ENCODE measurements at regions not wholly inside any gene's neighbourhood (a gene's known extent, or its start where the extent isn't known, plus 50 kb on each side); places are given as distances from the start of the nearest gene placed in this dataset.

GRCh38 chr4:174084542-174084941, 198.9 kb downstream of the FBXO8 start:
- Histone ChIP-seq H4K20me1 (ENCODE audit: insufficient read depth) (no peaks in the 10 kb centered on the region), H3K9me2 (ENCODE audit: insufficient read depth) (no peaks in the 10 kb centered on the region), H2AFZ (ENCODE audit: low read depth, low read length, poor library complexity, severe bottlenecking) (no peak overlapping the region), H3K27me3 (ENCODE audit: insufficient read depth, low read length) (peaks cover 10% of the 10 kb centered on the region; the same call in 1 of the 2 replicates), H3K4me1 (ENCODE audit: control insufficient read depth in 1 of 2, insufficient read depth in 2 of 2, low read length in 2 of 2) (no peaks in the 10 kb centered on the region), H3K4me2 (ENCODE audit: low read length) (no peak overlapping the region), H3K9me3 (ENCODE audit: control insufficient read depth in 1 of 2, insufficient read depth in 1 of 2, low read depth in 1 of 2, low read length in 2 of 2) (no peaks in the 10 kb centered on the region), H3K36me3 (ENCODE audit: control insufficient read depth in 1 of 2, insufficient read depth in 2 of 2, low read length in 2 of 2) (no peaks in the 10 kb centered on the region), H3K9ac (ENCODE audit: low read length) (no peak overlapping the region), H3K27ac (ENCODE audit: low read depth, low read length) (no peak overlapping the region), H3K4me3 (replicated peaks in 1 of 2; ENCODE audit: low read depth in 1 of 2, low read length in 2 of 2) (no peak overlapping the region), H3K79me2 (ENCODE audit: insufficient read depth, low read length) (no peaks in the 10 kb centered on the region)
- no peak for TF ChIP-seq CEBPB (IDR thresholded peaks at IDR 0.05; ENCODE audit: low read depth)
- TF ChIP-seq, protein P1, sequence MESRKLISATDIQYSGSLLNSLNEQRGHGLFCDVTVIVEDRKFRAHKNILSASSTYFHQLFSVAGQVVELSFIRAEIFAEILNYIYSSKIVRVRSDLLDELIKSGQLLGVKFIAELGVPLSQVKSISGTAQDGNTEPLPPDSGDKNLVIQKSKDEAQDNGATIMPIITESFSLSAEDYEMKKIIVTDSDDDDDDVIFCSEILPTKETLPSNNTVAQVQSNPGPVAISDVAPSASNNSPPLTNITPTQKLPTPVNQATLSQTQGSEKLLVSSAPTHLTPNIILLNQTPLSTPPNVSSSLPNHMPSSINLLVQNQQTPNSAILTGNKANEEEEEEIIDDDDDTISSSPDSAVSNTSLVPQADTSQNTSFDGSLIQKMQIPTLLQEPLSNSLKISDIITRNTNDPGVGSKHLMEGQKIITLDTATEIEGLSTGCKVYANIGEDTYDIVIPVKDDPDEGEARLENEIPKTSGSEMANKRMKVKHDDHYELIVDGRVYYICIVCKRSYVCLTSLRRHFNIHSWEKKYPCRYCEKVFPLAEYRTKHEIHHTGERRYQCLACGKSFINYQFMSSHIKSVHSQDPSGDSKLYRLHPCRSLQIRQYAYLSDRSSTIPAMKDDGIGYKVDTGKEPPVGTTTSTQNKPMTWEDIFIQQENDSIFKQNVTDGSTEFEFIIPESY (IDR thresholded peaks at IDR 0.05; ENCODE audit: extremely low read depth, insufficient replicate concordance, low read length) = no peak
- no peak for TF ChIP-seq RAD21 (IDR thresholded peaks at IDR 0.05; ENCODE audit: low read depth)
- no peak for TF ChIP-seq EGR1 (IDR thresholded peaks at IDR 0.05; ENCODE audit: low read depth)
- TF ChIP-seq ZNF274 (IDR thresholded peaks at IDR 0.05; ENCODE audit: low read depth, low read length) = no peak
- no peak for TF ChIP-seq FOSL1 (IDR thresholded peaks at IDR 0.05; ENCODE audit: low read depth)
- no peak for TF ChIP-seq TCF7L2 (IDR thresholded peaks at IDR 0.05; ENCODE audit: borderline replicate concordance, extremely low read depth, insufficient read depth, insufficient read length)
- no peak for TF ChIP-seq CTCF (IDR thresholded peaks at IDR 0.05 in 2 of 3, conservative IDR thresholded peaks at IDR 0.05 in 1 of 3; ENCODE audit: borderline replicate concordance in 1 of 3, insufficient read depth in 1 of 3, low read depth in 2 of 3, low read length in 2 of 3)
- no peak for TF ChIP-seq EZH2 (IDR thresholded peaks at IDR 0.05)
- no peak for TF ChIP-seq CBX3 (IDR thresholded peaks at IDR 0.05; ENCODE audit: low read depth)
- no peak for TF ChIP-seq ZFX (IDR thresholded peaks at IDR 0.05)
- no peak for TF ChIP-seq SRF (IDR thresholded peaks at IDR 0.05; ENCODE audit: low read depth)
- TF ChIP-seq YY1 (IDR thresholded peaks at IDR 0.05; ENCODE audit: extremely low read depth, insufficient replicate concordance, low read depth, low read length) = no peak
- no peak for TF ChIP-seq POLR2A (IDR thresholded peaks at IDR 0.05; ENCODE audit: borderline replicate concordance, extremely low read depth, insufficient read depth, insufficient read length)
- TF ChIP-seq SIN3A (IDR thresholded peaks at IDR 0.05; ENCODE audit: low read depth) = no peak
- TF ChIP-seq, protein P2, sequence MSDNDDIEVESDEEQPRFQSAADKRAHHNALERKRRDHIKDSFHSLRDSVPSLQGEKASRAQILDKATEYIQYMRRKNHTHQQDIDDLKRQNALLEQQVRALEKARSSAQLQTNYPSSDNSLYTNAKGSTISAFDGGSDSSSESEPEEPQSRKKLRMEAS (IDR thresholded peaks at IDR 0.05) = no peak
- TF ChIP-seq, protein P3, sequence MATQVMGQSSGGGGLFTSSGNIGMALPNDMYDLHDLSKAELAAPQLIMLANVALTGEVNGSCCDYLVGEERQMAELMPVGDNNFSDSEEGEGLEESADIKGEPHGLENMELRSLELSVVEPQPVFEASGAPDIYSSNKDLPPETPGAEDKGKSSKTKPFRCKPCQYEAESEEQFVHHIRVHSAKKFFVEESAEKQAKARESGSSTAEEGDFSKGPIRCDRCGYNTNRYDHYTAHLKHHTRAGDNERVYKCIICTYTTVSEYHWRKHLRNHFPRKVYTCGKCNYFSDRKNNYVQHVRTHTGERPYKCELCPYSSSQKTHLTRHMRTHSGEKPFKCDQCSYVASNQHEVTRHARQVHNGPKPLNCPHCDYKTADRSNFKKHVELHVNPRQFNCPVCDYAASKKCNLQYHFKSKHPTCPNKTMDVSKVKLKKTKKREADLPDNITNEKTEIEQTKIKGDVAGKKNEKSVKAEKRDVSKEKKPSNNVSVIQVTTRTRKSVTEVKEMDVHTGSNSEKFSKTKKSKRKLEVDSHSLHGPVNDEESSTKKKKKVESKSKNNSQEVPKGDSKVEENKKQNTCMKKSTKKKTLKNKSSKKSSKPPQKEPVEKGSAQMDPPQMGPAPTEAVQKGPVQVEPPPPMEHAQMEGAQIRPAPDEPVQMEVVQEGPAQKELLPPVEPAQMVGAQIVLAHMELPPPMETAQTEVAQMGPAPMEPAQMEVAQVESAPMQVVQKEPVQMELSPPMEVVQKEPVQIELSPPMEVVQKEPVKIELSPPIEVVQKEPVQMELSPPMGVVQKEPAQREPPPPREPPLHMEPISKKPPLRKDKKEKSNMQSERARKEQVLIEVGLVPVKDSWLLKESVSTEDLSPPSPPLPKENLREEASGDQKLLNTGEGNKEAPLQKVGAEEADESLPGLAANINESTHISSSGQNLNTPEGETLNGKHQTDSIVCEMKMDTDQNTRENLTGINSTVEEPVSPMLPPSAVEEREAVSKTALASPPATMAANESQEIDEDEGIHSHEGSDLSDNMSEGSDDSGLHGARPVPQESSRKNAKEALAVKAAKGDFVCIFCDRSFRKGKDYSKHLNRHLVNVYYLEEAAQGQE (IDR thresholded peaks at IDR 0.05; ENCODE audit: low read depth) = no peak
- no peak for TF ChIP-seq ELF1 (IDR thresholded peaks at IDR 0.05; ENCODE audit: borderline replicate concordance, low read depth)
- TF ChIP-seq POLR2AphosphoS5 (IDR thresholded peaks at IDR 0.05; ENCODE audit: low read depth, low read length) = no peak
- TF ChIP-seq EZH2phosphoT487 (IDR thresholded peaks at IDR 0.05; ENCODE audit: borderline replicate concordance) = no peak
- ChIA-PET CTCF (no interaction called here), RAD21 (ENCODE audit: low non-redundant PET in 1 of 2, low total read pairs in 2 of 2, uncharacterized antibody in 2 of 2, unreplicated experiment in 2 of 2) (no interaction called here), POLR2A (no interaction called here)
- DNase-seq (ENCODE audit: low read depth, low spot score) (no peak), ATAC-seq (no peak)
- intact Hi-C loops (cut with micrococcal nuclease) = no loop called here
- BruUV-seq (replicated peaks) = no TSS peak
